BLaER1 (cell line): ENCODE measurements at regions not wholly inside any gene's neighbourhood (a gene's known extent, or its start where the extent isn't known, plus 50 kb on each side); places are given as distances from the start of the nearest gene placed in this dataset.

ENCODE experiments used
- H3K27ac ChIP-seq: shearing (Covaris generic); formaldehyde crosslinking; 2 replicates; pipeline ENCODE4 v1.8.1; 2022
- H3K27me3 ChIP-seq: shearing (Covaris generic); formaldehyde crosslinking; 2 replicates; pipeline ENCODE4 v1.8.1; 2022
- H3K36me3 ChIP-seq: shearing (Covaris generic); formaldehyde crosslinking; 2 replicates; pipeline ENCODE4 v1.8.1; 2022
- H3K4me1 ChIP-seq: shearing (Covaris generic); formaldehyde crosslinking; 2 replicates; pipeline ENCODE4 v1.8.1; 2022
- H3K4me2 ChIP-seq: shearing (Covaris generic); formaldehyde crosslinking; 2 replicates; pipeline ENCODE4 v1.8.1; 2022
- H3K4me3 ChIP-seq: shearing (Covaris generic); formaldehyde crosslinking; 2 replicates; pipeline ENCODE4 v1.8.1; 2022
- H3K9ac ChIP-seq: shearing (Covaris generic); formaldehyde crosslinking; 2 replicates; pipeline ENCODE4 v1.8.1; 2022
- H3K9me3 ChIP-seq: shearing (Covaris generic); formaldehyde crosslinking; 2 replicates; pipeline ENCODE4 v1.8.1; 2022
- H4K20me1 ChIP-seq: shearing (Covaris generic); formaldehyde crosslinking; 2 replicates; pipeline ENCODE4 v1.8.1; 2022
- Cebpa-rat ChIP-seq: shearing (Covaris generic); IDR thresholded peaks from 2 replicates; pipeline ENCODE4 v1.8.1; 2022

DNA sequence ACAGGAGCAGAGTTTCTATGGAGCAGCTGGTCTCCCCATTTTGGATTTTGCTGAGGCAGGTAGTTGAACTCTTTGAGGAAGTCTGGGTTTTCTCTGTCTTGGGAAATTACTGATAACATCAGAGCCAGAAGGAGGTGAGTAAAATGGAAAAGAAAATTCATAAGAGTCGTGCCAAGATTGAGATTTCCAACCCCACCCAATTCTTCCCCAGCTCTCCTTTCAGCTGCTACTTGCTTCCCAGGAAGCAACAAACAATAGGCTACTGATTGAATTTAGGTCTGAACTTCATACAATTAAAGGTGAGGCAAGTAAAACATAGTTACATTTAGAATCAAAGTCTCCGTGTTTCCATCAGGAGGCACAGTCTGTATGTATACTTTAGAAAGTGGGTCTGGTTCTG lies 54.6 kb upstream of the EOLA2 start:
- Histone ChIP-seq H3K9me3 (no peaks in the 10 kb centered on the region; the same call in 1 of the 2 replicates), H3K9ac (no peak overlapping the region), H3K4me2 (no peak overlapping the region), H4K20me1 (no peaks in the 10 kb centered on the region), H3K27ac (no peak overlapping the region), H3K36me3 (no peaks in the 10 kb centered on the region), H3K4me3 (no peak overlapping the region), H3K4me1 (no peaks in the 10 kb centered on the region), H3K27me3 (no peaks in the 10 kb centered on the region)
- no peak for TF ChIP-seq Cebpa-rat

DNA sequence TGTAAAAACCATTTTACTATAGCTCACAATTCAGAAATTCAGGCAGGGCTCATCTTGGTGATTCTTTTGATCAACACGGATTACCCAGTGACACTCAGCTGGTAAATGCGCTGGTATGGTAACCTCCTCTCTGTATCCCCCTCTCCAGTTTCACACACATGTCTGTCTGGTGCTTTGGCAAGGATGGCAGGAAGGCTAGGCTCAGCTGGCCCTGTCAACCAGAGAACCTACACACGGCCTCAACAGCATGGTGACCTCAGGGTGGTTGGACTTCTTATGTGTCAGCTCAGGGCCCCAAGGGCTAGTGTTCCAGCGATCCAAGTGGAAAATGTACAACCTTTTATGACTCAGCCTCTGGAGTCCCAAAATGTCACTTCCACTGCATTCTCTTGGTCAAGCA lies 55.7 kb upstream of the EOLA2 start:
- H3K36me3 ChIP-seq: no peaks in the 10 kb centered on the region
- no peaks in the 10 kb centered on the region for H4K20me1 ChIP-seq
- H3K4me3 ChIP-seq: no peak overlapping the region
- TF ChIP-seq Cebpa-rat: no peak
- H3K4me2 ChIP-seq: no peak overlapping the region
- H3K9me3 ChIP-seq: no peaks in the 10 kb centered on the region; the same call in none of the 2 replicates
- H3K27me3 ChIP-seq: no peaks in the 10 kb centered on the region
- H3K4me1 ChIP-seq: no peaks in the 10 kb centered on the region
- H3K27ac ChIP-seq: no peak overlapping the region
- H3K9ac ChIP-seq: no peak overlapping the region

DNA sequence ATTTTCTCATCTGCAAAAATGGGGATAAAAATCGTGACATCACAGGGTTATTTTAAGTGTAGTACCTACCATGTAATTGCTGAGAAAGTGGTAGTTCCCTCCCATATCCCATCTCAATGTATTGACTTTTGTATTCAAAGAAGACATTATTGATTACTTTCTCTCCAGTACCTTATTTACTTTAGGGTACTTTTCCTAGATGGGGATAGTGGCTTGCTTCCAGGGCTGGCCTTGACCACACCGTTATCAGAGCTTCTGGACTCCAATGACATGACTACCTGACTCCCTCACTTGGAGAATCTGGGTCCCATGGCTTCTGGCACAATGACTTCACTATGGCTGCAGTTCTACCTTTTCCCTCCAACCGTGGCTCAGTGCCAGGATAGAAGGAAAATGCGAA lies 58.2 kb upstream of the EOLA2 start:
- no peaks in the 10 kb centered on the region for H4K20me1 ChIP-seq
- no peak overlapping the region for H3K9ac ChIP-seq
- no peak overlapping the region for H3K4me3 ChIP-seq
- TF ChIP-seq Cebpa-rat: no peak
- H3K4me2 ChIP-seq: no peak overlapping the region
- no peaks in the 10 kb centered on the region; the same call in none of the 2 replicates for H3K9me3 ChIP-seq
- no peaks in the 10 kb centered on the region for H3K27me3 ChIP-seq
- no peak overlapping the region for H3K27ac ChIP-seq
- no peaks in the 10 kb centered on the region for H3K4me1 ChIP-seq
- H3K36me3 ChIP-seq: no peaks in the 10 kb centered on the region

GRCh38 chrX:150005027-150005426 lies 66.7 kb upstream of the EOLA2 start:
- Histone ChIP-seq H3K4me2 (no peak overlapping the region), H3K36me3 (no peaks in the 10 kb centered on the region), H3K4me3 (no peak overlapping the region), H3K9me3 (no peaks in the 10 kb centered on the region), H3K4me1 (no peaks in the 10 kb centered on the region), H4K20me1 (no peaks in the 10 kb centered on the region), H3K27ac (no peak overlapping the region), H3K27me3 (no peaks in the 10 kb centered on the region), H3K9ac (no peak overlapping the region)
- no peak for TF ChIP-seq Cebpa-rat

- H3K4me3 ChIP-seq: no peak overlapping the region
- no peak for TF ChIP-seq Cebpa-rat
- no peak overlapping the region for H3K4me2 ChIP-seq
- no peaks in the 10 kb centered on the region for H4K20me1 ChIP-seq
- no peaks in the 10 kb centered on the region for H3K36me3 ChIP-seq
- no peaks in the 10 kb centered on the region for H3K27me3 ChIP-seq
- H3K27ac ChIP-seq: no peak overlapping the region
- no peak overlapping the region for H3K9ac ChIP-seq
- H3K9me3 ChIP-seq: no peaks in the 10 kb centered on the region
- H3K4me1 ChIP-seq: no peaks in the 10 kb centered on the region
These were observed 69.1 kb upstream of the EOLA2 start for GRCh38 chrX:150007356-150007755.

GRCh38 chrX:150012647-150013381 lies 74.5 kb upstream of the EOLA2 start:
- H3K9me3 ChIP-seq: no peaks in the 10 kb centered on the region
- H3K27ac ChIP-seq: no peak overlapping the region
- H3K4me3 ChIP-seq: no peak overlapping the region
- H3K4me2 ChIP-seq: no peak overlapping the region
- H3K36me3 ChIP-seq: no peaks in the 10 kb centered on the region
- H3K9ac ChIP-seq: no peak overlapping the region
- H4K20me1 ChIP-seq: no peaks in the 10 kb centered on the region
- no peaks in the 10 kb centered on the region for H3K27me3 ChIP-seq
- no peaks in the 10 kb centered on the region for H3K4me1 ChIP-seq
- no peak for TF ChIP-seq Cebpa-rat

DNA sequence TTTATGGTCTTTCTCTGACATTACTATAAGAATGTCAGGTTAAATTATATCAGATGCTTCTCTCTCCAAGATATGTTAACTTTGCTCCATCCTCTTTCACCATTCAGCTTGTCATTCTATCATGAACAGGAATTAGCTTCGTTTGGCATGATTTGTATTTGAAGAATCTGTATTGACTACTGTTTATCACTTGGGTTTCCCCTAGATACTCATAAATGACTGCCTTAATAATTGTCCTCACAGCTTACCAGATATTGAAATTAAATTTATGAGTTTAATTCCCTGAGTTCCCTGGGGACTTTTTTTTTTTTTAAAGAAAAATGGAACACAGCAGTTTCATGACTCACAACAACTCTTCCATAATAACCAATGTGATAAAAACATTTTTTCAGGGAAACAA lies 76.2 kb upstream of the EOLA2 start:
- Histone ChIP-seq H3K27me3 (no peaks in the 10 kb centered on the region), H3K4me3 (no peak overlapping the region), H4K20me1 (no peaks in the 10 kb centered on the region), H3K27ac (no peak overlapping the region), H3K9ac (no peak overlapping the region), H3K4me1 (no peaks in the 10 kb centered on the region), H3K36me3 (no peaks in the 10 kb centered on the region), H3K9me3 (no peaks in the 10 kb centered on the region), H3K4me2 (no peak overlapping the region)
- TF ChIP-seq Cebpa-rat: no peak

- Histone ChIP-seq H3K9ac (no peak overlapping the region), H3K36me3 (no peaks in the 10 kb centered on the region), H3K27me3 (no peaks in the 10 kb centered on the region), H3K9me3 (no peaks in the 10 kb centered on the region), H4K20me1 (no peaks in the 10 kb centered on the region), H3K27ac (no peak overlapping the region), H3K4me2 (no peak overlapping the region), H3K4me1 (no peaks in the 10 kb centered on the region), H3K4me3 (no peak overlapping the region)
- no peak for TF ChIP-seq Cebpa-rat
These were observed 79.6 kb upstream of the EOLA2 start for GRCh38 chrX:150017868-150018267.

- no peak overlapping the region for H3K4me2 ChIP-seq
- H3K9ac ChIP-seq: no peak overlapping the region
- no peak overlapping the region for H3K27ac ChIP-seq
- no peaks in the 10 kb centered on the region for H3K27me3 ChIP-seq
- H3K4me3 ChIP-seq: no peak overlapping the region
- H4K20me1 ChIP-seq: no peaks in the 10 kb centered on the region
- no peaks in the 10 kb centered on the region for H3K36me3 ChIP-seq
- no peaks in the 10 kb centered on the region for H3K9me3 ChIP-seq
- no peaks in the 10 kb centered on the region for H3K4me1 ChIP-seq
- TF ChIP-seq Cebpa-rat: no peak
These were observed 80.7 kb upstream of the EOLA2 start for GRCh38 chrX:150018931-150019361.

- H4K20me1 ChIP-seq: no peaks in the 10 kb centered on the region
- H3K27me3 ChIP-seq: no peaks in the 10 kb centered on the region
- no peak overlapping the region for H3K4me3 ChIP-seq
- no peak overlapping the region for H3K27ac ChIP-seq
- H3K4me1 ChIP-seq: no peaks in the 10 kb centered on the region
- H3K9ac ChIP-seq: no peak overlapping the region
- no peak overlapping the region for H3K4me2 ChIP-seq
- H3K36me3 ChIP-seq: no peaks in the 10 kb centered on the region
- TF ChIP-seq Cebpa-rat: no peak
- H3K9me3 ChIP-seq: peaks cover 6% of the 10 kb centered on the region
These were observed 90.4 kb upstream of the EOLA2 start for GRCh38 chrX:150028692-150029091.

- no peaks in the 10 kb centered on the region for H3K36me3 ChIP-seq
- H3K9ac ChIP-seq: no peak overlapping the region
- no peaks in the 10 kb centered on the region for H3K27me3 ChIP-seq
- no peaks in the 10 kb centered on the region for H4K20me1 ChIP-seq
- no peak overlapping the region for H3K4me3 ChIP-seq
- no peak for TF ChIP-seq Cebpa-rat
- no peaks in the 10 kb centered on the region for H3K4me1 ChIP-seq
- no peak overlapping the region for H3K4me2 ChIP-seq
- H3K9me3 ChIP-seq: peaks cover 29% of the 10 kb centered on the region
- no peak overlapping the region for H3K27ac ChIP-seq
These were observed 94.5 kb upstream of the EOLA2 start for GRCh38 chrX:150032742-150033141.
